PC-3 (cell line): ENCODE measurements at regions not wholly inside any gene's neighbourhood (a gene's known extent, or its start where the extent isn't known, plus 50 kb on each side); places are given as distances from the start of the nearest gene placed in this dataset.
A peak's percentile ranks its signal among the peaks of the same experiment; 100 is the strongest.

ENCODE experiments used
- ATAC-seq: fragments of 200-7000 bp; cut with Tn5 transposase; 2 replicates; pipeline ENCODE4 v1.9.1; 2020; ENCODE audit warnings: mild to moderate bottlenecking, moderate library complexity
- BruUV-seq: library from RNA; stranded (reverse); fragments of 400-500 nt; replicated peaks from 2 replicates; lab custom pipeline; 2021; lab: Mats Ljungman, UMichigan
- CTCF ChIA-PET: fragments of 300-600 bp; sonication (Branson Sonifier 250); formaldehyde crosslinking; loops from one replicate; lab custom pipeline; 2022; ENCODE audit warnings: antibody characterized with exemption; lab: Charles Lee
- POLR2A ChIA-PET: fragments of 300-600 bp; sonication (Branson Sonifier 250); formaldehyde crosslinking; loops from one replicate; lab custom pipeline; 2022; ENCODE audit warnings: antibody characterized with exemption; ENCODE audit not compliant: unreplicated experiment; lab: Charles Lee
- DNase-seq: peaks from one replicate; pipeline ENCODE4 v3.0.0-alpha.2; 2015
- H2AFZ ChIP-seq: fragments of 300-600 bp; sonication (generic); 2 replicates; pipeline ENCODE4 v1.6.0; 2016; ENCODE audit warnings: antibody characterized with exemption, low read length
- H3F3A ChIP-seq: fragments of 300-600 bp; sonication (generic); one replicate; pipeline ENCODE4 v1.6.0; 2017; ENCODE audit warnings: antibody characterized with exemption, low read length, control low read depth, mild to moderate bottlenecking; ENCODE audit not compliant: unreplicated experiment
- H3K27ac ChIP-seq: fragments of 300-600 bp; sonication (generic); 2 replicates; pipeline ENCODE4 v1.5.1; 2016; ENCODE audit warnings: mild to moderate bottlenecking, low read length
- H3K27me3 ChIP-seq: fragments of 300-600 bp; sonication (generic); 2 replicates; pipeline ENCODE4 v1.6.1; 2016; ENCODE audit warnings: low read length, mixed read lengths
- H3K36me3 ChIP-seq: fragments of 300-600 bp; sonication (generic); 2 replicates; pipeline ENCODE4 v1.6.1; 2016; ENCODE audit warnings: low read depth, mixed run types, low read length, mixed read lengths
- H3K4me1 ChIP-seq: fragments of 300-600 bp; sonication (generic); 2 replicates; pipeline ENCODE4 v1.5.1; 2016; ENCODE audit warnings: low read length; ENCODE audit not compliant: insufficient read depth
- H3K4me2 ChIP-seq: fragments of 300-600 bp; sonication (generic); 2 replicates; pipeline ENCODE4 v1.6.0; 2016; ENCODE audit warnings: low read length
- H3K4me3 ChIP-seq: fragments of 300-600 bp; sonication (generic); 2 replicates; pipeline ENCODE4 v1.5.1; 2016; ENCODE audit warnings: mild to moderate bottlenecking, low read length, mixed read lengths
- H3K79me2 ChIP-seq: fragments of 300-600 bp; sonication (generic); 2 replicates; pipeline ENCODE4 v1.6.1; 2017; ENCODE audit warnings: low read length, mixed read lengths
- H3K9ac ChIP-seq: fragments of 300-600 bp; sonication (generic); 2 replicates; pipeline ENCODE4 v1.6.0; 2016; ENCODE audit warnings: mild to moderate bottlenecking, low read length
- H3K9me2 ChIP-seq: fragments of 300-600 bp; sonication (generic); replicated peaks from 2 replicates; pipeline ENCODE4 v1.6.1; 2016; ENCODE audit warnings: mixed run types, low read length, mixed read lengths
- H3K9me3 ChIP-seq: fragments of 300-600 bp; sonication (generic); 2 replicates; pipeline ENCODE4 v1.6.1; 2016; ENCODE audit warnings: low read length, mixed read lengths
- H4K20me1 ChIP-seq: fragments of 300-600 bp; sonication (generic); 2 replicates; pipeline ENCODE4 v1.6.1; 2016; ENCODE audit warnings: low read length, mixed read lengths
- CTCF ChIP-seq: fragments of 300-600 bp; sonication (generic); conservative IDR thresholded peaks from 2 replicates; pipeline ENCODE4 v1.5.1; 2017; ENCODE audit warnings: antibody characterized with exemption, low read depth, mild to moderate bottlenecking, low read length
- EZH2 ChIP-seq: fragments of 300-600 bp; sonication (generic); IDR thresholded peaks from one replicate; pipeline ENCODE4 v1.6.1; 2017; ENCODE audit warnings: antibody characterized with exemption, mild to moderate bottlenecking, low read length; ENCODE audit not compliant: unreplicated experiment
- EZH2phosphoT487 ChIP-seq: fragments of 300-600 bp; sonication (generic); IDR thresholded peaks from 2 replicates; pipeline ENCODE4 v1.6.1; 2018; ENCODE audit warnings: mild to moderate bottlenecking, antibody characterized with exemption, low read length, borderline replicate concordance
- intact Hi-C: fragments of 100-400 bp; cut with micrococcal nuclease; formaldehyde crosslinking; loops from 2 replicates; pipeline ENCODE4 v1.9.0; 2023

- intact Hi-C loops: no loop called here
- H3K27me3 ChIP-seq: peaks cover 12% of the 10 kb centered on the region; the same call in 1 of the 2 replicates
- H3K4me2 ChIP-seq: 0 out of 2 replicates have a peak overlapping the region, but pooled peaks have one; percentile 6
- ChIA-PET CTCF (no interaction called here), POLR2A (no interaction called here)
- no peak for DNase-seq
- peaks cover 9% of the 10 kb centered on the region for H3K4me1 ChIP-seq
- H3K9ac ChIP-seq: no peak overlapping the region
- no peaks in the 10 kb centered on the region for H3K36me3 ChIP-seq
- no peaks in the 10 kb centered on the region for H3K79me2 ChIP-seq
- H4K20me1 ChIP-seq: no peaks in the 10 kb centered on the region
- no peak for ATAC-seq
- no peaks in the 10 kb centered on the region for H3K9me2 ChIP-seq
- no peak overlapping the region for H3K4me3 ChIP-seq
- H3K27ac ChIP-seq: no peak overlapping the region
- TF ChIP-seq EZH2 (no peak), CTCF (no peak), EZH2phosphoT487 (no peak)
- no peaks in the 10 kb centered on the region for H3K9me3 ChIP-seq
- H2AFZ ChIP-seq: no peak overlapping the region
- no TSS peak for BruUV-seq
- no peaks in the 10 kb centered on the region for H3F3A ChIP-seq
These were observed 364.3 kb upstream of the FAM241A start for GRCh38 chr4:111780965-111781364.

- no peak overlapping the region for H3K27ac ChIP-seq
- intact Hi-C loops: no loop called here
- no peaks in the 10 kb centered on the region for H3K79me2 ChIP-seq
- ChIA-PET POLR2A (no interaction called here), CTCF (no interaction called here)
- BruUV-seq: no TSS peak
- H3K27me3 ChIP-seq: peaks cover 19% of the 10 kb centered on the region
- no peaks in the 10 kb centered on the region for H3K9me3 ChIP-seq
- H3K9me2 ChIP-seq: no peaks in the 10 kb centered on the region
- no peaks in the 10 kb centered on the region for H4K20me1 ChIP-seq
- H3K4me2 ChIP-seq: 0 out of 2 replicates have a peak overlapping the region, but pooled peaks have one; percentile 6
- ATAC-seq (peak; percentile 54), DNase-seq (peak; percentile 64)
- no peak overlapping the region for H3K9ac ChIP-seq
- H3K4me1 ChIP-seq: peaks cover 9% of the 10 kb centered on the region
- H3F3A ChIP-seq: no peaks in the 10 kb centered on the region
- no peak for TF ChIP-seq EZH2
- TF ChIP-seq CTCF: no peak
- TF ChIP-seq EZH2phosphoT487: no peak
- no peak overlapping the region for H3K4me3 ChIP-seq
- H3K36me3 ChIP-seq: no peaks in the 10 kb centered on the region
- H2AFZ ChIP-seq: no peak overlapping the region
These were observed 363.6 kb upstream of the FAM241A start for GRCh38 chr4:111781611-111782010.

GRCh38 chr4:111788099-111788498 is 357.2 kb upstream of the FAM241A start:
- H3K27me3 ChIP-seq: peaks cover 51% of the 10 kb centered on the region
- ATAC-seq (no peak), DNase-seq (no peak)
- TF ChIP-seq EZH2 (no peak), EZH2phosphoT487 (no peak), CTCF (no peak)
- H3K9me2 ChIP-seq: no peaks in the 10 kb centered on the region
- no peak overlapping the region for H3K4me2 ChIP-seq
- H3K9ac ChIP-seq: no peak overlapping the region
- no peaks in the 10 kb centered on the region for H3K36me3 ChIP-seq
- intact Hi-C loops: no loop called here
- POLR2A ChIA-PET: no interaction called here
- no peak overlapping the region for H3K27ac ChIP-seq
- no peaks in the 10 kb centered on the region for H3F3A ChIP-seq
- no TSS peak for BruUV-seq
- no peak overlapping the region for H3K4me3 ChIP-seq
- no peaks in the 10 kb centered on the region for H3K79me2 ChIP-seq
- no peaks in the 10 kb centered on the region for H3K9me3 ChIP-seq
- no peak overlapping the region for H2AFZ ChIP-seq
- CTCF ChIA-PET: no interaction called here
- no peaks in the 10 kb centered on the region for H4K20me1 ChIP-seq
- H3K4me1 ChIP-seq: no peaks in the 10 kb centered on the region
